Lung (tissue), 11 donors: ENCODE measurements at regions not wholly inside any gene's neighbourhood (a gene's known extent, or its start where the extent isn't known, plus 50 kb on each side); places are given as distances from the start of the nearest gene placed in this dataset.

Source experiments
- ATAC-seq: fragments of 200-7000 bp; cut with Tn5 transposase; one replicate; pipeline ENCODE4 v1.9.1; 2020; ENCODE audit warnings: moderate number of reproducible peaks; ENCODE audit not compliant: insufficient read depth, low FRiP score
- DNase-seq, 3 donors: peaks; one replicate each; pipeline ENCODE4 v3.0.0-alpha.2; 2013 to 2017
- H3K27ac ChIP-seq, 2 donors: one replicate each; pipeline ENCODE4 v1.5.1; 2013; ENCODE audit warnings: mild to moderate bottlenecking in 2 of 2, moderate library complexity in 2 of 2, control low read depth in 1 of 2, inconsistent platforms in 1 of 2, low read depth in 1 of 2, low read length in 1 of 2
- H3K27me3 ChIP-seq, 3 donors: one replicate each; pipeline ENCODE4 v1.5.1; 2013; ENCODE audit warnings: low read length in 2 of 3; ENCODE audit not compliant: control insufficient read depth in 3 of 3, insufficient read depth in 3 of 3
- H3K36me3 ChIP-seq, 4 donors: one replicate each; pipeline ENCODE4 v1.5.1; 2013; ENCODE audit warnings: low read length in 4 of 4, mild to moderate bottlenecking in 1 of 4, moderate library complexity in 1 of 4; ENCODE audit not compliant: control insufficient read depth in 4 of 4, insufficient read depth in 4 of 4
- H3K4me1 ChIP-seq, 5 donors: one replicate each; pipeline ENCODE4 v1.5.1; 2013; ENCODE audit warnings: low read length in 5 of 5, mild to moderate bottlenecking in 2 of 5, moderate library complexity in 1 of 5; ENCODE audit not compliant: control insufficient read depth in 5 of 5, insufficient read depth in 5 of 5
- H3K4me3 ChIP-seq: one replicate; pipeline ENCODE4 v1.5.1; 2013; ENCODE audit warnings: mild to moderate bottlenecking, control low read depth, moderate library complexity
- H3K9ac ChIP-seq, 2 donors: one replicate each; pipeline ENCODE4 v1.5.1; 2013; ENCODE audit warnings: low read length in 2 of 2, control low read depth in 1 of 2; ENCODE audit not compliant: insufficient read depth in 1 of 2
- H3K9me3 ChIP-seq, 4 donors: one replicate each; pipeline ENCODE4 v1.5.1; 2013; ENCODE audit warnings: low read length in 3 of 4, mild to moderate bottlenecking in 1 of 4, moderate library complexity in 1 of 4; ENCODE audit not compliant: control insufficient read depth in 4 of 4, insufficient read depth in 3 of 4
- CTCF ChIP-seq: IDR thresholded peaks from 2 replicates; pipeline ENCODE4 v1.5.1; 2012; ENCODE audit warnings: mild to moderate bottlenecking; ENCODE audit errors: control extremely low read depth, extremely low read depth
- WGBS, 2 donors: extraction: QIAGEN DNeasy Blood & Tissue Kit; methylation state at CpG; one replicate each; pipeline ENCODE4 v1.1.7; 2013; 5-methylcytosine and 5-hydroxymethylcytosine counted together
- donor health status: control.
- donor health status: control.
- donor health status: Bipolar disorder and iron deficiency.
- donor health status: healthy.
- donor health status: DM: yes; HTN: yes; CAD: no.

DNA sequence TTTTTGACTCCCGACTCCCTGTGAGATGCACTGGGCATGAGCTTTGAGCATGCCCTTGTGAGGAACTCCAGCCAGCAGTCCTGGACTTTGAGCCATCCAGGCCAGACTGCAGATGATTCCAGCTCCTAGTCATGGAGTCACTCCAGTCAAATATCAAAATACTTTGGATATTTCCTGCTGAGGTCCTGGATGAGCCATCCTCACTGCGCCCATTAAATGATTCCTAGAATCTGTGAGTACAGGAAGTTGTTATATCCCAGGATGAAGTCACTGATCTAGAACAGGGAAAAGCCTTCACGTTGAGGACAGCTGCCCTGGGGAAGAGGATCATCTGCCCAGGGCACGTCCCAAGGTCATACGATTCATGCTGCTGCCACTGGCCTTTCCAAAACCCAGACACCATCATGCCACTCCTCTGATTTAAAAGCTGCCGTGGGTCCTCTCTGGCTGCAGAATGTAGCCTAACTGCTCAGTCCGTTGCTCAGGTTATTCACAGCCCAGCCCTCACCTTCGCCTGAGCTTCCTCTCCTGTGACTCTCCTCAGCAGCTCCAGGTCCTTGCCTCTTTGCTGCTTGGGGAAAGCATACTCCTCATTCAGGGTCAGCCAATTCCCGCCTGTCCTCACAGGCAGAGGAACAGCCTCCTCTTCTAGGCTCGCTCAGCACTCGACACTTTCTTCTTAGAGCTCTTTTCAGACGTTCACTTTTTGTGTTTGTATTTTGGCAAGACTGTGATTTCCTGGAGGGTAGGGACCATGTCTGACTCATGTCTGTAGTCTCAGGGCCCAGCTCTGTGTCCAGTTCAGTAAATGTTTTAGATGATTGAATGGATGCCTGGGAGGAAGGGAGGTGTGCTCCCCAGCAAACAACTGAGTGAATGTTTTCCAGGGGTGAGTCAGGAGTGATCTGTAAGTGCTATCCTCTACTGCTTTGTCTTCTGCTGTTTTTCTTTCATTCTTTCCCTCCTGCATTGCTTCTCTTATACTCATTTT, 157.8 kb downstream of the SNX10 start:
- WGBS, 2 donors: 69 to 79% methylated on average over 12 of the region's 12 CpGs
- peak overlapping the region in 1 of 2 donors; percentile 85 for H3K27ac ChIP-seq
- no peak for TF ChIP-seq CTCF

DNA sequence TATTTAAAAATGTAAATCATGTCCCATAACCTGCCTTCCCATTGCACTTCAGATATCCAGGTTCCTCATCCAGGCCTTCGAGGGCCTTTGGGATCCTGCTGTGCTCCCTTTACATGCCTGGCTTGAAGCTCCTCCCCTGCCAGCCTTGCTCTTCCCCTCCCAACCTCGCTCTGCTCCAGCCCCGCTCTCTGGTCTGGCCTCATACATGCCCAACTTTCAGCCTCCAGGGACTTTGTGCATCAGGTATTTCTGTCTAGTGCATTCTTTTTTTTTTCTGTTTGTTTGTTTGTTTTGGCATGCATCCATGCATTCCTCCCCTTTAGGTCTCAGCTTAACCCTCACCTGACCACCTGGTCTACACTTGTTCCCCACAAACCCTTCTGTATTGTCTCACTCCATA, 160.3 kb downstream of the SNX10 start:
- no peaks in the 10 kb centered on the region for H3K27me3 ChIP-seq
- no peak overlapping the region for H3K9ac ChIP-seq
- H3K4me1 ChIP-seq: peaks cover 0 to 4% (median 0%) of the 10 kb centered on the region in 5 donors
- no peaks in the 10 kb centered on the region for H3K9me3 ChIP-seq
- TF ChIP-seq CTCF: no peak
- no peak overlapping the region for H3K4me3 ChIP-seq
- WGBS, 2 donors: 81 to 83% methylated on average over 3 of the region's 3 CpGs
- H3K27ac ChIP-seq: no peak overlapping the region
- no peaks in the 10 kb centered on the region for H3K36me3 ChIP-seq
- DNase-seq: no peak
- no peak for ATAC-seq

More for the DNA sequence above, 157.8 kb downstream of the SNX10 start:
- no peaks in the 10 kb centered on the region for H3K9me3 ChIP-seq
- DNase-seq: no peak
- no peaks in the 10 kb centered on the region for H3K36me3 ChIP-seq
- H3K4me3 ChIP-seq: no peak overlapping the region
- ATAC-seq: no peak
- H3K27me3 ChIP-seq: no peaks in the 10 kb centered on the region
- peaks cover 0 to 9% (median 0%) of the 10 kb centered on the region in 5 donors for H3K4me1 ChIP-seq
- no peak overlapping the region for H3K9ac ChIP-seq

DNA sequence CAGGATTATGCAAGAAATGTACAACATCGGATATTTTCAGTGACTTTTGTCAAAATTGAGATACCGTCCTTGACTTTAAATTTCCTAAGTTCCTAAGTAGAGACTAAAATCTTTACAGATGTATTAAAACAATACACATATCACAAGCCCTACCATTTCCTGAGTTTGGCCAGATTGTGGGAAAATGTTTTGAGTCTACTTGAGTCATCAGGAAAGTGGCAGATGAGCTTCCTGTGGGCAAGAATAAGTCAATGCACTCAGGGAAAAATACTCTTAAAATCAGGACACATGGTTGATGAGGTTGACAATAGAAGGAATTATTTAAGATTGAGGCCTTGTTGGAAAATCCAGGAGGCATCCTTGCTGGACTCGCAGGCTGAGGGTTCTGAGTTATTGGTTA, 162.5 kb downstream of the SNX10 start:
- 47 to 91% methylated on average over 3 of the region's 3 CpGs for WGBS, 2 donors
- H3K4me1 ChIP-seq: peaks cover 0 to 5% (median 0%) of the 10 kb centered on the region in 5 donors
- DNase-seq (no peak), ATAC-seq (no peak)
- H3K27ac ChIP-seq: peak overlapping the region in 1 of 2 donors; percentile 39
- H3K4me3 ChIP-seq: no peak overlapping the region
- H3K36me3 ChIP-seq: no peaks in the 10 kb centered on the region
- no peak overlapping the region for H3K9ac ChIP-seq
- no peak for TF ChIP-seq CTCF
- no peaks in the 10 kb centered on the region for H3K27me3 ChIP-seq
- H3K9me3 ChIP-seq: no peaks in the 10 kb centered on the region
